GM12892 (cell line): ENCODE measurements at regions not wholly inside any gene's neighbourhood (a gene's known extent, or its start where the extent isn't known, plus 50 kb on each side); places are given as distances from the start of the nearest gene placed in this dataset.

Experiments
- POLR2A ChIP-seq: IDR thresholded peaks from 2 replicates; pipeline ENCODE4 v1.6.1; 2011; ENCODE audit warnings: low read depth, low read length, control low read depth
- POLR2AphosphoS5 ChIP-seq: IDR thresholded peaks from 2 replicates; pipeline ENCODE4 v1.6.1; 2011; ENCODE audit warnings: low read depth, low read length, control low read depth
- TAF1 ChIP-seq: IDR thresholded peaks from 2 replicates; pipeline ENCODE4 v1.6.1; 2011; ENCODE audit warnings: low read depth, mild to moderate bottlenecking, control low read depth, low read length, borderline replicate concordance

- TF ChIP-seq POLR2AphosphoS5 (no peak), POLR2A (no peak), TAF1 (no peak)
Observed at GRCh38 chr4:100108869-100109268, 81.4 kb downstream of the DDIT4L start.
